K562 (cell line): ENCODE measurements at regions not wholly inside any gene's neighbourhood (a gene's known extent, or its start where the extent isn't known, plus 50 kb on each side); places are given as distances from the start of the nearest gene placed in this dataset.

Experiments used
- ATAC-seq: fragments of 200-7000 bp; cut with Tn5 transposase; 3 replicates; pipeline ENCODE4 v1.9.1; 2020; ENCODE audit warnings: moderate library complexity
- BruUV-seq: library from RNA; stranded (reverse); fragments of 400-500 nt; replicated peaks from 2 replicates; lab custom pipeline; 2021; lab: Mats Ljungman, UMichigan
- CTCF ChIA-PET: fragments of 300-600 bp; formaldehyde crosslinking; extraction: SDS; loops from one replicate; lab custom pipeline; 2021; ENCODE audit warnings: low intra/inter-chr PET ratio; lab: Yijun Ruan, JAX
- POLR2A ChIA-PET: fragments of 300-600, 350-650 bp; sonication (Branson Sonifier 250); formaldehyde crosslinking; extraction: SDS; loops from one replicate; lab custom pipeline; 2021; ENCODE audit warnings: antibody characterized with exemption, inconsistent platforms; lab: Yijun Ruan, JAX
- DNase-seq, 4 experiments: peaks; one replicate each; pipeline versions ENCODE4 v3.0.0 to v3.0.0-alpha.2; 2011 to 2018; ENCODE audit warnings: low spot score in 3 of 4, mixed read lengths in 3 of 4; ENCODE audit errors: extremely low read depth in 1 of 4
- FAIRE-seq: peaks from 2 replicates; lab custom pipeline; 2011; peaks lifted over from hg19 to GRCh38; lab: Jason Lieb, UNC
- H2AFZ ChIP-seq: 2 replicates; pipeline ENCODE4 v1.6.0; 2011; ENCODE audit warnings: low read depth, low read length, control low read depth, inconsistent platforms
- H3K27ac ChIP-seq: fragments of 200-600 bp; 3 replicates; pipeline ENCODE4 v1.8.0; 2011; ENCODE audit warnings: low read depth, mild to moderate bottlenecking, control low read depth, inconsistent platforms, low read length, moderate library complexity, mixed read lengths; ENCODE audit errors: extremely low read depth
- H3K27me3 ChIP-seq, 2 experiments: fragments of 300-600 bp in 1 of 2; 2 replicates in 1 of 2; 3 replicates in 1 of 2; pipeline versions ENCODE4 v1.6.0 to v1.8.0; 2011; ENCODE audit warnings: inconsistent platforms in 2 of 2, low read length in 2 of 2, mild to moderate bottlenecking in 1 of 2, mixed read lengths in 1 of 2, moderate library complexity in 1 of 2; ENCODE audit not compliant: control insufficient read depth in 2 of 2, insufficient read depth in 2 of 2
- H3K36me3 ChIP-seq: fragments of 300-600 bp; 3 replicates; pipeline ENCODE4 v1.8.0; 2011; ENCODE audit warnings: mild to moderate bottlenecking, low read length, inconsistent platforms; ENCODE audit not compliant: control insufficient read depth, insufficient read depth
- H3K4me1 ChIP-seq, 2 experiments: fragments of 200-600 bp in 1 of 2; replicated peaks in 1 of 2; 2 replicates in 1 of 2; 3 replicates in 1 of 2; pipeline versions ENCODE4 v1.5.1 to v1.8.0; 2011; ENCODE audit warnings: inconsistent platforms in 2 of 2, low read length in 2 of 2, mild to moderate bottlenecking in 1 of 2, mixed read lengths in 1 of 2, moderate library complexity in 1 of 2; ENCODE audit not compliant: control insufficient read depth in 2 of 2, insufficient read depth in 2 of 2
- H3K4me2 ChIP-seq: 2 replicates; pipeline ENCODE4 v1.6.1; 2011; ENCODE audit warnings: low read length, control low read depth, inconsistent platforms, mixed read lengths; ENCODE audit not compliant: insufficient read depth
- H3K4me3 ChIP-seq: fragments of 200-600 bp; sonication (generic), shearing (Covaris generic); 2 replicates; pipeline ENCODE4 v1.5.1; 2016; ENCODE audit warnings: control low read depth, inconsistent platforms
- H3K79me2 ChIP-seq: fragments of 200-600 bp; 3 replicates; pipeline ENCODE4 v1.8.0; 2011; ENCODE audit warnings: low read length, inconsistent platforms; ENCODE audit not compliant: control insufficient read depth, insufficient read depth
- H3K9ac ChIP-seq, 2 experiments: 2 replicates each; pipeline versions ENCODE4 v1.6.0 to v1.6.1; 2011; ENCODE audit warnings: low read depth in 2 of 2, low read length in 2 of 2, control low read depth in 1 of 2, inconsistent platforms in 1 of 2, mild to moderate bottlenecking in 1 of 2, mixed read lengths in 1 of 2; ENCODE audit not compliant: insufficient read depth in 1 of 2
- H3K9me1 ChIP-seq: one replicate; pipeline ENCODE4 v1.6.0; 2011; ENCODE audit warnings: inconsistent platforms, mild to moderate bottlenecking, low read length, moderate library complexity; ENCODE audit not compliant: control insufficient read depth, insufficient read depth
- H3K9me3 ChIP-seq: replicated peaks from 2 replicates; pipeline ENCODE4 v1.5.1; 2011; ENCODE audit warnings: low read depth, low read length, inconsistent platforms; ENCODE audit not compliant: control insufficient read depth, insufficient read depth
- H4K20me1 ChIP-seq: replicated peaks from 2 replicates; pipeline ENCODE4 v1.6.1; 2011; ENCODE audit warnings: low read length, inconsistent platforms, mixed read lengths; ENCODE audit not compliant: control insufficient read depth, insufficient read depth
- MCM5 ChIP-seq: fragments of 450-650 bp; IDR thresholded peaks from 2 replicates; pipeline ENCODE4 v1.6.1; 2016; ENCODE audit warnings: low read depth
- PTTG1 ChIP-seq: fragments of 450-650 bp; IDR thresholded peaks from 2 replicates; pipeline ENCODE4 v1.6.1; 2016; ENCODE audit warnings: low read depth, mild to moderate bottlenecking, missing genetic modification characterization, missing compliant biosample characterization
- SMAD3 ChIP-seq: fragments of 450-650 bp; formaldehyde crosslinking; conservative IDR thresholded peaks from 2 replicates; pipeline ENCODE4 v1.4.0; 2020; ENCODE audit warnings: mild to moderate bottlenecking
- SMARCB1 ChIP-seq: IDR thresholded peaks from 2 replicates; pipeline ENCODE4 v1.6.1; 2011; ENCODE audit warnings: improper control_type of control experiment, low read depth; ENCODE audit not compliant: insufficient read length
- TSC22D4 ChIP-seq: fragments of 450-650 bp; IDR thresholded peaks from 2 replicates; pipeline ENCODE4 v1.6.1; 2016; ENCODE audit warnings: missing genetic modification characterization, missing biosample characterization, control low read depth
- ZBTB34 ChIP-seq: fragments of 250-450 bp; sonication (Bioruptor Pico); IDR thresholded peaks from 2 replicates; pipeline ENCODE4 v1.8.0; 2021; ENCODE audit warnings: mild to moderate bottlenecking, moderate library complexity
- ZBTB40 ChIP-seq, 2 experiments: fragments of 450-650 bp in 1 of 2; sonication (generic) in 1 of 2; formaldehyde crosslinking in 1 of 2; IDR thresholded peaks; 2 replicates each; pipeline versions ENCODE4 v1.7.1 to v1.9.0; 2016 to 2022; ENCODE audit warnings: inconsistent platforms in 1 of 2, mild to moderate bottlenecking in 1 of 2, missing genetic modification reagents in 1 of 2
- ZEB2 ChIP-seq: fragments of 450-650 bp; IDR thresholded peaks from 2 replicates; pipeline ENCODE4 v1.6.1; 2016
- ZNF23 ChIP-seq: fragments of 250-450 bp; sonication (Bioruptor Pico); IDR thresholded peaks from 2 replicates; pipeline ENCODE4 v1.4.0; 2020; ENCODE audit warnings: mild to moderate bottlenecking
- ZNF696 ChIP-seq: fragments of 250-450 bp; sonication (Bioruptor Pico); conservative IDR thresholded peaks from 2 replicates; pipeline ENCODE4 v1.4.0; 2020; ENCODE audit warnings: mild to moderate bottlenecking, moderate library complexity
- ZNF740 ChIP-seq, 3 experiments: fragments of 200-800 bp in 1 of 3; sonication (Bioruptor generic) in 1 of 3; sonication (generic) in 1 of 3; formaldehyde crosslinking in 1 of 3; IDR thresholded peaks; 2 replicates each; pipeline versions ENCODE4 v1.6.1 to v1.8.0; 2016 to 2022; ENCODE audit warnings: mild to moderate bottlenecking in 2 of 3, missing compliant biosample characterization in 2 of 3, missing genetic modification characterization in 2 of 3, missing genetic modification reagents in 1 of 3
- WGBS: fragments of 100-300 bp; shearing (Covaris generic); methylation state at CpG from one replicate; pipeline ENCODE4 v1.1.6; 2016; ENCODE audit warnings: low coverage, mixed read lengths; ENCODE audit not compliant: insufficient coverage; ENCODE audit errors: missing lambda C conversion rate; 5-methylcytosine and 5-hydroxymethylcytosine counted together
- in situ Hi-C: fragments of 300-500 bp; cut with MboI; formaldehyde crosslinking; loops from 4 replicates; pipeline ENCODE4 v1.15.0; 2018; ENCODE audit warnings: inconsistent platforms, mixed read lengths
- intact Hi-C: fragments of 100-400 bp; cut with micrococcal nuclease; formaldehyde crosslinking; loops from 2 replicates; pipeline ENCODE4 v1.14.2; 2022

- Histone ChIP-seq H3K27me3 (no peaks in the 10 kb centered on the region), H3K9me3 (no peaks in the 10 kb centered on the region), H3K36me3 (0 out of 3 replicates have a peak, but pooled peaks cover 3% of the 10 kb centered on the region), H3K27ac (no peak overlapping the region), H3K4me1 (no peaks in the 10 kb centered on the region; a peak in 3 of 5 replicates), H4K20me1 (no peaks in the 10 kb centered on the region), H2AFZ (no peak overlapping the region), H3K4me3 (no peak overlapping the region), H3K9ac (no peak overlapping the region), H3K79me2 (peaks cover 32% of the 10 kb centered on the region), H3K4me2 (no peak overlapping the region), H3K9me1 (no peaks in the 10 kb centered on the region)
- DNase-seq (no peak), FAIRE-seq (no peak), ATAC-seq (no peak)
- intact Hi-C loops (no loop called here), in situ Hi-C loops (no loop called here)
- WGBS, result 64% methylated on average over 4 of the region's 4 CpGs
- BruUV-seq, result no TSS peak
- ChIA-PET POLR2A (interaction anchor here (0.6 to 1.6 kb wide), 2 partner anchors 30 to 206 kb away, joined by 3 to 7 read pairs; no protein-coding TSS in a partner anchor), CTCF (no interaction called here)
- TF ChIP-seq MCM5, result no peak
- no peak for TF ChIP-seq ZBTB34
- no peak for TF ChIP-seq ZEB2
- TF ChIP-seq TSC22D4, result no peak
- no peak for TF ChIP-seq SMARCB1
- no peak for TF ChIP-seq ZBTB40 (IDR thresholded peaks at IDR 0.05)
- no peak for TF ChIP-seq ZBTB40 (CRISPR knock-in tag; IDR thresholded peaks at IDR 0.05)
- no peak for TF ChIP-seq ZNF696
- no peak for TF ChIP-seq ZNF740 (CRISPR knock-in tag; IDR thresholded peaks at IDR 0.05)
- TF ChIP-seq ZNF740 (tag; IDR thresholded peaks at IDR 0.05), result no peak
- TF ChIP-seq ZNF23 (CRISPR knock-in tag), result no peak
- TF ChIP-seq PTTG1, result no peak
- TF ChIP-seq SMAD3, result no peak
Measured at GRCh38 chr14:76289276-76289675, 86.7 kb upstream of the ESRRB start.
